Esophagus (tissue), 2 donors: ENCODE measurements at regions not wholly inside any gene's neighbourhood (a gene's known extent, or its start where the extent isn't known, plus 50 kb on each side); places are given as distances from the start of the nearest gene placed in this dataset.

Experiments used
- H3K27ac ChIP-seq, 2 donors: one replicate each; pipeline ENCODE4 v1.5.1; 2013; ENCODE audit warnings: low read depth in 2 of 2, mild to moderate bottlenecking in 2 of 2, inconsistent platforms in 1 of 2, low read length in 1 of 2, moderate library complexity in 1 of 2
- H3K27me3 ChIP-seq, 2 donors: one replicate each; pipeline ENCODE4 v1.6.1; 2013; ENCODE audit warnings: low read length in 2 of 2, control low read depth in 1 of 2, mild to moderate bottlenecking in 1 of 2; ENCODE audit not compliant: insufficient read depth in 2 of 2, control insufficient read depth in 1 of 2
- H3K36me3 ChIP-seq, 2 donors: one replicate each; pipeline ENCODE4 v1.6.1; 2013; ENCODE audit warnings: low read length in 1 of 2; ENCODE audit not compliant: control insufficient read depth in 2 of 2, insufficient read depth in 2 of 2
- H3K4me1 ChIP-seq, 2 donors: one replicate each; pipeline ENCODE4 v1.6.1; 2013; ENCODE audit warnings: low read length in 1 of 2; ENCODE audit not compliant: control insufficient read depth in 2 of 2, insufficient read depth in 2 of 2
- H3K4me3 ChIP-seq, 2 donors: one replicate each; pipeline ENCODE4 v1.5.1; 2013; ENCODE audit warnings: low read length in 2 of 2, mild to moderate bottlenecking in 2 of 2, low read depth in 1 of 2, moderate library complexity in 1 of 2
- H3K9me3 ChIP-seq, 2 donors: one replicate each; pipeline ENCODE4 v1.6.1; 2013; ENCODE audit warnings: mild to moderate bottlenecking in 2 of 2, low read depth in 1 of 2, low read length in 1 of 2, moderate library complexity in 1 of 2; ENCODE audit not compliant: control insufficient read depth in 2 of 2, insufficient read depth in 1 of 2
- WGBS, 2 donors: extraction: QIAGEN DNeasy Blood & Tissue Kit; methylation state at CpG; one replicate each; pipeline ENCODE4 v1.1.7; 2013; 5-methylcytosine and 5-hydroxymethylcytosine counted together
- donor health status: healthy with polysubstance abuse.
- donor health status: Bipolar disorder and iron deficiency.

DNA sequence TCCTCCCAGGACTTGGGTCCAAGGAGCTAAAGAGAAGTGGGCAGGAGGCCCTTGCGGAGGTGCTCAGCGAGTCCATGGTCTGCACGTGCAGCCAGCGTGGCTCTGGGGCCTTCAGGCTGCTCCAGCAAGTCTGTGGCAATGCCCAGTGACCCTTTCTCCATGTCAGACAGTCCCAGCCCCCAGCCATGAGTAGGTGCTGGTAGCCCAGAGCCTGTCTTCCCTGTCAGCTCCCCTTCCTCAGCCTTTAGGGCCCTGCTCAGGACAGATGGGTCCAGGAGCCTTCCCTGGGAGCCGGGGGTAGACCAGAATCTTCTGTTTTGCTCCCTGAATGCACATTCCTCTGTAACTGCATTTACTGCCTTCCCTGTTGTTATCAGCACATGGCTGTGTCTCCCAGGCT is 147.2 kb upstream of the IRX2 start:
- Histone ChIP-seq H3K4me1 (peaks cover 0 to 2% of the 10 kb centered on the region in 2 donors), H3K27ac (no peak overlapping the region), H3K9me3 (peaks cover 0 to 3% of the 10 kb centered on the region in 2 donors), H3K27me3 (no peaks in the 10 kb centered on the region), H3K4me3 (no peak overlapping the region), H3K36me3 (no peaks in the 10 kb centered on the region)
- WGBS, 2 donors = 64 to 86% methylated on average over 5 of the region's 5 CpGs

DNA sequence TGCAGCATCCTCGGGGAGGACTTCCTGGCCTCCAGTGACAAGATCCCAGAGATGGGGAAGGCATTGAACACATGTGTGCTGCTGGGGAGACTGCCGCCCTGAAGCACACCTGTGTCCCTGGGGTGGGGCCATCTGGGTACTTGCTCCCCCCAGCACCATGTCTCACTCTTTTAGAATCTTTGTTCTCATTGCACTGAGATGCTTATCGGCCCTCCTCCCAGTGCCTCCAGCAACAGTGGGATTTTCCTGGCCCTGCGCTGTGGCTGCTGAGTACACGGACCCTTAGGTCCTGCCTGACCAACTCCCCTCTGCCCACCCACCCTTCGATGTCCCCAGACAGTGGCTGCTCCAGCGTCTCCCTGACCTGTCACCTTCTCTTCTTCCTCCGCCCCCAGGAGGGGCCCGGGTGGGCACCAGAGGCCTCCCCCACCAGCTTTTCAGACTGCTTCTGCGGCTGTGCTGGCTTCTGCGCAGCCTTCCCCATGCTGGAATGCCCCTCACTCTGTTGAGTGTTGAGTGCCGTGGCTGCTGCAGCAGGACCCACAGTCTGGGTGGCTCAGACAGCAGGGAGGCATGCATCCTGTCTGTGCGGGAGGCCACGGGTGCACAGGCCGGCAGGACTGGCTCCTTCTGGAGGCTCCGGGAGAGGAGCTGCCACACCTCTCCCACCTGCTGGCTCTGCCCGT is 145.9 kb upstream of the IRX2 start:
- H3K9me3 ChIP-seq = peaks cover 0 to 6% of the 10 kb centered on the region in 2 donors
- H3K4me1 ChIP-seq = peaks cover 0 to 2% of the 10 kb centered on the region in 2 donors
- no peak overlapping the region for H3K27ac ChIP-seq
- no peaks in the 10 kb centered on the region for H3K36me3 ChIP-seq
- no peak overlapping the region for H3K4me3 ChIP-seq
- 77 to 84% methylated on average over 17 of the region's 17 CpGs for WGBS, 2 donors
- H3K27me3 ChIP-seq = no peaks in the 10 kb centered on the region

DNA sequence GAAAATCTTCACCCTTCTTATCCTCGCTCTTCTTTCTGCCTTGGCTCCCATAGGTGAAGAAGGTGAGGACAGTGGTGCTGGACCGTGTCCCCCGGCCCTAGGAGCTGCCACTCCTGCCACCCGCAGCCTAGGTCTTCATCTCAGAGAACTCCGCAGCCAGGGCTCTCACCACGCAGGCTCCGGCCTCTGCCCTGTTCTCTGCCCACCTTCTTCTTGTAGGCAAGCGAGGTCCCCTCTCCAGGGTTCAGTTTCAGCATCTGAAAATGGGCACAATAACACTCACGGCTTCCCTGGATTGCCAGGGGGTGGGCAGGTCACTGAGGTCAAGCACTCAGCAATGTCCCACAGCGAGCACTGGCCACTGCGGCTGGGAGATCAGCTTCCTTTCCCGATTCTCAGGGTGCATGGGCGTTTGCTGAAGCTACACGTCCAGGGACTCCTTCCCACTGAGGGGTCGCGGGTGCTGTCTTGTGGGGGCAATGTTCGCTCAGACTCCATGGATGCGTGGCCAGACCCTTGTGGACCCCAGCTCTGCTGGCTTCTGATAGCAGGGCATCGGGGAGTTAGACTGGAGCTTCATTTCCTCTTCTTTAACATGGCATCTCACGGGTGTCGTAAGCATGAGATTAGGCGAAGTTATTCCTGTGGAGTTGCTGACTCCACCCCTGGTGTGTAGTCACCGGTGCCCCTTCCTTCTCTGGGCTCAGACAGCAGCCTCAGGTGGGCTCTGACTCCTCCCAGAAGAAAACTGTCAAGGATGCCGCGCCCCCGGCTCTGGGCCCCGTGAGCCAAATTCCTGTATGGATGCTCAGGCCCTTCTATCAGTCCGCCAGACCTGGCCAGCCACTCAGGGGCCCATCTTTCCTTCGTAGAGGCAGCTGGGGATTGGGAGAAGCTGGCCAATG is 145.1 kb upstream of the IRX2 start:
- Histone ChIP-seq H3K36me3 (no peaks in the 10 kb centered on the region), H3K27me3 (no peaks in the 10 kb centered on the region), H3K4me1 (peaks cover 0 to 2% of the 10 kb centered on the region in 2 donors), H3K4me3 (no peak overlapping the region), H3K9me3 (peaks cover 0 to 6% of the 10 kb centered on the region in 2 donors), H3K27ac (no peak overlapping the region)
- WGBS, 2 donors = 84 to 86% methylated on average over 29 of the region's 29 CpGs

DNA sequence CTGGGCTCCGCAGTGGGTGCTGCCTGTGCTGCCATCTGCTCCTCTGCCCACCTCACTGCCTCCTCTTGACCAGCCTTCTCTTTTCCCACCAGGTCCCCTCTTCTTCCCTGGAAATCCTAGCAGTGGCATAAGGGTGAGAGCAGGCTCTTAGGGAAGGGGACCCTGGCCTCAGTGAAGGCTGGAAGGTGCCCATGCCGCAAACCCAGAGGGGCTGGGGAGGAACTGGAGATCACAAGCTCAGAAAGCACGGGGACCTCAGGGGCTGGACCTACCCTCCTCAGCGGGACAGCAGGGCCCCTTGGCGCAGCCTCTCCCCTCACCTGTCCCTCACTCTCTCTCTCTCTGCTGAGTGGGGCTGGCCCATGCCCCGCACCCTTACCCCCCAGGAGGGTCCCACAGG is 144.4 kb upstream of the IRX2 start:
- no peak overlapping the region for H3K27ac ChIP-seq
- no peaks in the 10 kb centered on the region for H3K27me3 ChIP-seq
- H3K36me3 ChIP-seq = no peaks in the 10 kb centered on the region
- peaks cover 0 to 6% of the 10 kb centered on the region in 2 donors for H3K9me3 ChIP-seq
- H3K4me3 ChIP-seq = no peak overlapping the region
- H3K4me1 ChIP-seq = peaks cover 0 to 2% of the 10 kb centered on the region in 2 donors
- 87 to 93% methylated on average over 6 of the region's 6 CpGs for WGBS, 2 donors

DNA sequence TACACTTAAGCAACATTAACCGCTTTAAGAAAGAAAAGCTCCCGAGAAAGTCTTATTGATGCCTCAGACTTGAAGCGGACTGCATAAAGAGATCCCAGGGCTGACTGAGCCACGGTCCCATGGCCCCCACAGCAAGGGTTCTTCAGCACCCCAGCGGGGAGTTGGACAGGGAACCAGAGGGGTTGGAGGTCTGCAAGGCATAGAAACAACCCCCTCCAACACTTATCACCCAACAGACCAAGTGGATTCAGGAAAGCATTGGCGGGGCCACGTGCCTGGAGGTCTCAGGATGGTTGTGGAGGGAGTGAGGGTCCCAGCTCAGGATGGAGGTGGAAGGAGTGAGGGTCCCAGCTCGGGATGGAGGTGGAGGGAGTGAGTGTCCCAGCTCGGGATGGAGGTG is 143.7 kb upstream of the IRX2 start:
- Histone ChIP-seq H3K4me3 (no peak overlapping the region), H3K4me1 (peaks cover 0 to 2% of the 10 kb centered on the region in 2 donors), H3K9me3 (peaks cover 0 to 6% of the 10 kb centered on the region in 2 donors), H3K27me3 (no peaks in the 10 kb centered on the region), H3K36me3 (no peaks in the 10 kb centered on the region), H3K27ac (no peak overlapping the region)
- WGBS, 2 donors = 75 to 80% methylated on average over 9 of the region's 9 CpGs

DNA sequence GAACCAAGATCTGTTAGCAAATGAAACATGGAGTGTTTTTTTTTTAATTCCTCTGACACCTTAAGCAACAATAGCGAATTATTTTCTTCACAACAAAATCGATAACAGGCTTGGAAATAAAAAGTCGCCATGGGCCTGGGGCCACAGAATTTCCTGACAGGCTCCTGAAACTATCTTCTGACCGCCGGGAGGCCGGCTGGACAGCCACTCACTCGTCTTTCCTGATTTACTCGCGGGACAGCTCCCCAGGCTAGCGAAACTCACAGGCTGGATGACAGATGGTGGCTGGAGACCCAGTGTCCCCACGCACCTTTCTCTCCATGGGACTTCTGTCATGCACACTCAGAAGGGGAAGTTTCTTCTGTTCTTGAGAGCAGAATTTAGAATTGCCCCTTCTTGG is 143.3 kb upstream of the IRX2 start:
- H3K4me1 ChIP-seq = peaks cover 0 to 2% of the 10 kb centered on the region in 2 donors
- no peaks in the 10 kb centered on the region for H3K36me3 ChIP-seq
- 78 to 85% methylated on average over 11 of the region's 11 CpGs for WGBS, 2 donors

DNA sequence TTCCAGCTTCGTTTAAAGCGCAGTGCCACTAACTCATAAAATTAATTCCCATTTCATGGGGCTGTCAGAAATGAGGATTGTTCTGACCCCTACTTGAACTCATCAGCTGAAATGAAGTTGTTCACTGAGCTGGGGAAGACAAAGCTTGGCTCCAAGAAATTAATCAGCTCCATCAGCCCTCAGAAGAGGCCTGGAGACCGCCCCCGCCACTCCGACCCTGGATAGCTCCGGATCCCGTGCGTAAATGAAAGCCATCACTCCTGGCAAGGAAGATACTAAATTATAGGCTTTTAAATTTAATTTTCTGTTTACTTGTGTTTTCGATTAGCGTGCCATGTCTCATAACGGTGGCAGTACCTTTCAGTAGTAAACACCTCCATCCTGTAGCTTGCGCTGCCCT is 142.8 kb upstream of the IRX2 start:
- H3K27ac ChIP-seq = no peak overlapping the region
- WGBS, 2 donors = 84 to 88% methylated on average over 12 of the region's 12 CpGs
- no peaks in the 10 kb centered on the region for H3K27me3 ChIP-seq
- H3K4me1 ChIP-seq = peaks cover 0 to 2% of the 10 kb centered on the region in 2 donors
- H3K36me3 ChIP-seq = no peaks in the 10 kb centered on the region
- peaks cover 0 to 6% of the 10 kb centered on the region in 2 donors for H3K9me3 ChIP-seq
- H3K4me3 ChIP-seq = no peak overlapping the region

More for the DNA sequence above, 143.3 kb upstream of the IRX2 start:
- peaks cover 0 to 6% of the 10 kb centered on the region in 2 donors for H3K9me3 ChIP-seq
- no peaks in the 10 kb centered on the region for H3K27me3 ChIP-seq
- H3K4me3 ChIP-seq = no peak overlapping the region
- H3K27ac ChIP-seq = no peak overlapping the region

DNA sequence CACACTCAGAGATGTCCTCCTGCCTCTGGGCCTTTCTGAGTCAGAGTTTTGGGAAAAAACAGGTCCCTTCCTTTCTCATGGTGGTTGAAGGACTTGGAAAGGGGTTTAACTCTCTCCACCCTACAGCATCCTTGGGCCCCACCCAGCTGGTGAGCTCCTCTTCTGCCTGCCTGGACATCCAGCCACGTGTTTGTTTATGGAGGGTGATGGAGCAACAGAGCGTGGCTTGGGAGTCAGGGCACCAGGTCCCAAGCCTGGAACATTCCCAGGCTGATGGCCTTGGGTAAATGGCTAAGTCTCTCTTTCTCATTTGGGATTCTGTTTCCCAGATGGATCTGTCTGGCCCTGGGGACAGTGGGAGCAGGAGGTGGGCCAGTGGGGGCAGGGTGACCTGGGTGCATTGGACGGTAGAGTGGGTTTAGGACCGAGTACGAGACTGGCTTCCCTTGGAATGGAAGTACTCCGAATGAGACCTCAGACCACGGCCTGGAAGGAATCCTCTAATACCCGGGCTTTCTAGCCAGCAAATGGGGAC is 141.1 kb upstream of the IRX2 start:
- Histone ChIP-seq H3K27me3 (no peaks in the 10 kb centered on the region), H3K9me3 (peaks cover 0 to 9% of the 10 kb centered on the region in 2 donors), H3K36me3 (no peaks in the 10 kb centered on the region), H3K4me1 (peaks cover 0 to 6% of the 10 kb centered on the region in 2 donors), H3K4me3 (no peak overlapping the region), H3K27ac (no peak overlapping the region)
- 69 to 70% methylated on average over 8 of the region's 8 CpGs for WGBS, 2 donors

DNA sequence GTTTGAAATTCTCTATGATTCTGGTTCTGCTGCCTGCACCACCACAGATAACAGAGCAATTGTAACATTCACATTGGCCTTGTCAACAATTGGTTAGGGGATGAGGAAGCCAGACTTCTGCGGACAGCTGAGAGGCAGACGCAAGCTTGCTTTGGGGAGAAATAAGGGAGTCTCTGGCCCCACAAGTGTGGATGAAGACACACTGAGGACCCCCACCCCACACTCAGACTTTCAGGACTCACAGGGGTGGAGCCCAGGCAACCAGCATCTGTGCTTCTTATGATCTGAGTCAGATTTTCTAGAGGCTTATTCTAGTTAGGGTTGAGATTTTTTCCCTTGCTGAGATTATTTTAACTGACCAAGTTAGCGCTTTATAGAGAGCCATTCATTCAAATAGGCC is 140.3 kb upstream of the IRX2 start:
- H3K36me3 ChIP-seq = no peaks in the 10 kb centered on the region
- no peak overlapping the region for H3K4me3 ChIP-seq
- H3K4me1 ChIP-seq = peaks cover 0 to 6% of the 10 kb centered on the region in 2 donors
- no peak overlapping the region for H3K27ac ChIP-seq
- peaks cover 0 to 6% of the 10 kb centered on the region in 2 donors for H3K9me3 ChIP-seq
- 93% methylated on average over 3 of the region's 3 CpGs for WGBS, 2 donors
- H3K27me3 ChIP-seq = no peaks in the 10 kb centered on the region
